ENCODE measurements at regions not wholly inside any gene's neighbourhood (a gene's known extent, or its start where the extent isn't known, plus 50 kb on each side); places are given as distances from the start of the nearest gene placed in this dataset.

DNA sequence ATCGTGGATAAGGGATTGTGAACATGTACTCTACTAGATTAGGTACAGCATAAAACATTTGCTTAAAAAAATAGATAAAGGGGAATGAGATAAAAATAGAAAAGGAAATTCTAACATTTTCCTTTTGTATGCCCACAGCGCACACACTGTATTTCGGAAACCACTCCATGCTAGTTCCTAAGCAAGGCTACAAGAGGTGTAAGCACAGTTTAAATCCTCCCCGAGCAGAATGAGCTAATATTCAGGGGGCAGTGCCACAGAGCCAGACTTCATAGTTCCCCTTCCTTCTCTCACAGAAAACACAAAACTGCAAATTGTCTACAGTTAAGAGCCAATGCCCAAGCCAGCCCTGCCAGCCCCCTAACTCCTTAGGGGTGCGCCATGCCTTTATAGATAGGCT, 159.4 kb downstream of the ZNF281 start:
- Histone ChIP-seq H3K9me2 (ENCODE audit: insufficient read depth, low read length) (no peaks in the 10 kb centered on the region), H2AFZ (ENCODE audit: low read depth, low read length) (no peak overlapping the region), H3K4me3 (ENCODE audit: low read length) (no peak overlapping the region), H3K36me3 (ENCODE audit: insufficient read depth, low read length) (no peaks in the 10 kb centered on the region), H3K27me3 (ENCODE audit: insufficient read depth, low read depth, low read length) (no peaks in the 10 kb centered on the region), H4K20me1 (ENCODE audit: insufficient read depth) (no peaks in the 10 kb centered on the region), H3F3A (ENCODE audit: insufficient read depth, low read length, poor library complexity, severe bottlenecking) (no peaks in the 10 kb centered on the region), H3K79me2 (replicated peaks; ENCODE audit: insufficient read depth, low read length) (no peaks in the 10 kb centered on the region), H3K9ac (ENCODE audit: low read length) (no peak overlapping the region), H3K4me2 (ENCODE audit: low read length) (no peak overlapping the region), H3K9me3 (ENCODE audit: low read length) (no peaks in the 10 kb centered on the region), H3K27ac (ENCODE audit: low read length) (no peak overlapping the region)
- TF ChIP-seq TAF1 (IDR thresholded peaks at IDR 0.05; ENCODE audit: low read depth) (no peak), RAD21 (conservative IDR thresholded peaks at IDR 0.05) (no peak), MXI1 (conservative IDR thresholded peaks at IDR 0.05; ENCODE audit: poor library complexity, severe bottlenecking) (no peak), EP300 (conservative IDR thresholded peaks at IDR 0.05; ENCODE audit: poor library complexity, severe bottlenecking) (no peak), SMC3 (conservative IDR thresholded peaks at IDR 0.05; ENCODE audit: poor library complexity) (no peak), EZH2 (IDR thresholded peaks at IDR 0.05; ENCODE audit: borderline replicate concordance, insufficient read depth, low read length, poor library complexity, severe bottlenecking) (no peak), POLR2AphosphoS5 (IDR thresholded peaks at IDR 0.05) (no peak)
- TF ChIP-seq, protein P1, sequence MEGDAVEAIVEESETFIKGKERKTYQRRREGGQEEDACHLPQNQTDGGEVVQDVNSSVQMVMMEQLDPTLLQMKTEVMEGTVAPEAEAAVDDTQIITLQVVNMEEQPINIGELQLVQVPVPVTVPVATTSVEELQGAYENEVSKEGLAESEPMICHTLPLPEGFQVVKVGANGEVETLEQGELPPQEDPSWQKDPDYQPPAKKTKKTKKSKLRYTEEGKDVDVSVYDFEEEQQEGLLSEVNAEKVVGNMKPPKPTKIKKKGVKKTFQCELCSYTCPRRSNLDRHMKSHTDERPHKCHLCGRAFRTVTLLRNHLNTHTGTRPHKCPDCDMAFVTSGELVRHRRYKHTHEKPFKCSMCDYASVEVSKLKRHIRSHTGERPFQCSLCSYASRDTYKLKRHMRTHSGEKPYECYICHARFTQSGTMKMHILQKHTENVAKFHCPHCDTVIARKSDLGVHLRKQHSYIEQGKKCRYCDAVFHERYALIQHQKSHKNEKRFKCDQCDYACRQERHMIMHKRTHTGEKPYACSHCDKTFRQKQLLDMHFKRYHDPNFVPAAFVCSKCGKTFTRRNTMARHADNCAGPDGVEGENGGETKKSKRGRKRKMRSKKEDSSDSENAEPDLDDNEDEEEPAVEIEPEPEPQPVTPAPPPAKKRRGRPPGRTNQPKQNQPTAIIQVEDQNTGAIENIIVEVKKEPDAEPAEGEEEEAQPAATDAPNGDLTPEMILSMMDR (IDR thresholded peaks at IDR 0.05; ENCODE audit: poor library complexity, severe bottlenecking) = no peak
- TF ChIP-seq, protein P2, sequence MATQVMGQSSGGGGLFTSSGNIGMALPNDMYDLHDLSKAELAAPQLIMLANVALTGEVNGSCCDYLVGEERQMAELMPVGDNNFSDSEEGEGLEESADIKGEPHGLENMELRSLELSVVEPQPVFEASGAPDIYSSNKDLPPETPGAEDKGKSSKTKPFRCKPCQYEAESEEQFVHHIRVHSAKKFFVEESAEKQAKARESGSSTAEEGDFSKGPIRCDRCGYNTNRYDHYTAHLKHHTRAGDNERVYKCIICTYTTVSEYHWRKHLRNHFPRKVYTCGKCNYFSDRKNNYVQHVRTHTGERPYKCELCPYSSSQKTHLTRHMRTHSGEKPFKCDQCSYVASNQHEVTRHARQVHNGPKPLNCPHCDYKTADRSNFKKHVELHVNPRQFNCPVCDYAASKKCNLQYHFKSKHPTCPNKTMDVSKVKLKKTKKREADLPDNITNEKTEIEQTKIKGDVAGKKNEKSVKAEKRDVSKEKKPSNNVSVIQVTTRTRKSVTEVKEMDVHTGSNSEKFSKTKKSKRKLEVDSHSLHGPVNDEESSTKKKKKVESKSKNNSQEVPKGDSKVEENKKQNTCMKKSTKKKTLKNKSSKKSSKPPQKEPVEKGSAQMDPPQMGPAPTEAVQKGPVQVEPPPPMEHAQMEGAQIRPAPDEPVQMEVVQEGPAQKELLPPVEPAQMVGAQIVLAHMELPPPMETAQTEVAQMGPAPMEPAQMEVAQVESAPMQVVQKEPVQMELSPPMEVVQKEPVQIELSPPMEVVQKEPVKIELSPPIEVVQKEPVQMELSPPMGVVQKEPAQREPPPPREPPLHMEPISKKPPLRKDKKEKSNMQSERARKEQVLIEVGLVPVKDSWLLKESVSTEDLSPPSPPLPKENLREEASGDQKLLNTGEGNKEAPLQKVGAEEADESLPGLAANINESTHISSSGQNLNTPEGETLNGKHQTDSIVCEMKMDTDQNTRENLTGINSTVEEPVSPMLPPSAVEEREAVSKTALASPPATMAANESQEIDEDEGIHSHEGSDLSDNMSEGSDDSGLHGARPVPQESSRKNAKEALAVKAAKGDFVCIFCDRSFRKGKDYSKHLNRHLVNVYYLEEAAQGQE (IDR thresholded peaks at IDR 0.05; ENCODE audit: borderline replicate concordance) = no peak

DNA sequence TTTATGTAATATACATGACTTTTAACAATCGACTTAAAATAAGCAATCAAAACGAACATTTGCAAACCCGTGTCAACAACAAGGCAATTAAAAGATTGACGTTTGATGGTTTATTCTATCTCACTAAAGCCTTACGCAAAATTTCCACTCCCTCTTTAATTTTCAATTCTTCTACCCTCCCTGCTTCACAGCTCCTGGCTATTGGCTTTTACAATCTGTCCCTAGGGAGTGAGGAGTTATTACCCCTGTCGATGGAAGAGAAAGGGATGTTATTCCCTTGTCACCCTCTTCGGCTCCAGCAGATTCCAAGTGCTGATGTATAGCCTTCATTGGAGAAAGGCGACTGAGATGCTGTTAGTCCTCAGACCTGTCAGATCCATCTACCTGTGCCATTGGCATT, 161.3 kb downstream of the ZNF281 start:
- Histone ChIP-seq H3F3A (ENCODE audit: insufficient read depth, low read length, poor library complexity, severe bottlenecking) (no peaks in the 10 kb centered on the region), H3K9me2 (ENCODE audit: insufficient read depth, low read length) (no peaks in the 10 kb centered on the region), H3K4me2 (ENCODE audit: low read length) (no peak overlapping the region), H4K20me1 (ENCODE audit: insufficient read depth) (no peaks in the 10 kb centered on the region), H3K9me3 (ENCODE audit: low read length) (no peaks in the 10 kb centered on the region), H2AFZ (ENCODE audit: low read depth, low read length) (no peak overlapping the region), H3K36me3 (ENCODE audit: insufficient read depth, low read length) (no peaks in the 10 kb centered on the region), H3K27ac (ENCODE audit: low read length) (no peak overlapping the region), H3K79me2 (replicated peaks; ENCODE audit: insufficient read depth, low read length) (no peaks in the 10 kb centered on the region), H3K27me3 (ENCODE audit: insufficient read depth, low read depth, low read length) (no peaks in the 10 kb centered on the region), H3K4me3 (ENCODE audit: low read length) (no peak overlapping the region), H3K9ac (ENCODE audit: low read length) (no peak overlapping the region)
- TF ChIP-seq SMC3 (conservative IDR thresholded peaks at IDR 0.05; ENCODE audit: poor library complexity) (no peak), EZH2 (IDR thresholded peaks at IDR 0.05; ENCODE audit: borderline replicate concordance, insufficient read depth, low read length, poor library complexity, severe bottlenecking) (no peak), TAF1 (IDR thresholded peaks at IDR 0.05; ENCODE audit: low read depth) (no peak)
- TF ChIP-seq, protein P2 (IDR thresholded peaks at IDR 0.05; ENCODE audit: borderline replicate concordance) = no peak
- TF ChIP-seq, protein P1 (IDR thresholded peaks at IDR 0.05; ENCODE audit: poor library complexity, severe bottlenecking) = no peak

All from neural cell (in vitro differentiated cells).